ENCODE measurements at regions not wholly inside any gene's neighbourhood (a gene's known extent, or its start where the extent isn't known, plus 50 kb on each side); places are given as distances from the start of the nearest gene placed in this dataset.

DNA sequence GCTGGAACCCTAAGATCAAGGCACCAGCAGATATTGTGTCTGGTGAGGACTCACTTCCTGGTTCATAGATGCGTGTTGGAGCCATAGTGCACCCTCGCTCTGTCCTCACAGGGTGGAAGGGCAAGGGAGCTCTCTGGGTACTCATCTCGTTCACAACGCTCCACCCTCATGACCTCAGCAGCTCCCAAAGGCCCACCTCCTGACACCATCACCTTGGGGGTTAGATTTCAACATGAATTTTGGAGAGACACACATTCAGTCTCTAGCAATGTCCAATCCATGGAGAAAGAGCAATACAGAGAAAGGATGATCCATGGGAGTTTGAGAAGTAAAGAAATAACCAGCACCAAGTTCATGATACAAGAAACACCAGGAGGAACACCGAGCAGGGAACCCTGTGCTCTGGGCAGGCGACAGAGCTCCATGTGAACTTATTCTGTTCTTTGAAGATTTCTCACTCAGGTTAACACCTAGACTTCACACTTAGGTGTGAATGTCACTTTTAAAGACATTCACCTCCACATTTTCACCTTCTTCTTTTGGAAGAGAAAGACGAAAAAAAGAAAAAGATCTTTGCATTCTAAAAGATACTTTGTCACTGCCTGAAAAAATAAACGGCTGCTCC is 171.8 kb upstream of the FAM9B start:
- BruUV-seq (replicated peaks) = no TSS peak
- Histone ChIP-seq H3K9me3 (replicated peaks; ENCODE audit: control insufficient read depth, insufficient read depth, low read length) (no peaks in the 10 kb centered on the region), H3K4me3 (no peak overlapping the region), H3K27me3 (replicated peaks in 1 of 2; ENCODE audit: control insufficient read depth in 2 of 2, insufficient read depth in 2 of 2, low read length in 1 of 2) (no peaks in the 10 kb centered on the region), H4K20me1 (ENCODE audit: control insufficient read depth, insufficient read depth) (no peaks in the 10 kb centered on the region), H3K36me3 (ENCODE audit: control insufficient read depth in 2 of 2, insufficient read depth in 2 of 2, low read length in 1 of 2) (no peaks in the 10 kb centered on the region), H3K27ac (ENCODE audit: control insufficient read depth, insufficient read depth) (no peak overlapping the region), H2AFZ (ENCODE audit: control insufficient read depth, low read depth, low read length) (no peak overlapping the region), H3K79me2 (ENCODE audit: control insufficient read depth, insufficient read depth, low read length) (no peaks in the 10 kb centered on the region), H3K4me1 (ENCODE audit: control insufficient read depth, insufficient read depth, low read length) (no peaks in the 10 kb centered on the region), H3K9ac (ENCODE audit: control insufficient read depth, insufficient read depth, low read length) (no peak overlapping the region), H3K4me2 (ENCODE audit: control insufficient read depth, insufficient read depth) (no peak overlapping the region)
- no peak for TF ChIP-seq REST (IDR thresholded peaks at IDR 0.05; ENCODE audit: low read depth, low read length)
- no peak for TF ChIP-seq SRF (IDR thresholded peaks at IDR 0.05; ENCODE audit: low read depth in 2 of 2, low read length in 2 of 2)
- no peak for TF ChIP-seq GABPA (IDR thresholded peaks at IDR 0.05; ENCODE audit: low read depth)
- TF ChIP-seq SIN3A (IDR thresholded peaks at IDR 0.05; ENCODE audit: low read depth, low read length) = no peak
- no peak for TF ChIP-seq CHD2 (IDR thresholded peaks at IDR 0.05; ENCODE audit: borderline replicate concordance, low read depth, low read length)
- no peak for TF ChIP-seq TAF1 (IDR thresholded peaks at IDR 0.05; ENCODE audit: borderline replicate concordance, low read depth, low read length)
- no peak for TF ChIP-seq POU2F2 (IDR thresholded peaks at IDR 0.05; ENCODE audit: borderline replicate concordance, low read depth, low read length)
- no peak for TF ChIP-seq IKZF1 (conservative IDR thresholded peaks at IDR 0.05)
- TF ChIP-seq CBX3 (IDR thresholded peaks at IDR 0.05; ENCODE audit: borderline replicate concordance, low read depth) = no peak
- ChIA-PET CTCF (no interaction called here), RAD21 (ENCODE audit: unreplicated experiment) (no interaction called here), POLR2A (no interaction called here), SMC1A (ENCODE audit: uncharacterized antibody, unreplicated experiment) (interaction anchor here (1.1 kb wide), 1 partner anchor 19 kb away, joined by 3 read pairs; no protein-coding TSS in a partner anchor)
- WGBS (ENCODE audit: insufficient coverage, insufficient replicate concordance, low lambda C conversion rate, missing lambda C conversion rate) = 12% methylated on average over 8 of the region's 8 CpGs
- ATAC-seq (no peak), DNase-seq (ENCODE audit: low read depth, low spot score) (no peak), FAIRE-seq (no peak)
- intact Hi-C loops (cut with micrococcal nuclease; ENCODE audit: unreplicated experiment) = no loop called here
- in situ Hi-C loops (cut with MboI) = no loop called here

Data from GM12878 (cell line).